ENCODE measurements at regions not wholly inside any gene's neighbourhood (a gene's known extent, or its start where the extent isn't known, plus 50 kb on each side); places are given as distances from the start of the nearest gene placed in this dataset.

- Mint-ChIP-seq H3K27ac (no peak overlapping the region), H3K4me3 (no peak overlapping the region), H3K36me3 (peaks cover 6% of the 10 kb centered on the region), H3K4me1 (no peaks in the 10 kb centered on the region), H3K27me3 (ENCODE audit: low read depth) (no peaks in the 10 kb centered on the region; the same call in 1 of the 2 replicates), H3K9me3 (peaks cover 6% of the 10 kb centered on the region)
- DNase-seq (ENCODE audit: low spot score), result no peak
- CTCF ChIA-PET, result interaction anchor here (2.5 kb wide), 1 partner anchor 105 kb away, joined by 8 read pairs; no protein-coding TSS in a partner anchor
- TF ChIP-seq RORB (CRISPR knock-in tag; IDR thresholded peaks at IDR 0.05), result no peak
- TF ChIP-seq TP53 (CRISPR knock-in tag; IDR thresholded peaks at IDR 0.05), result no peak
- no peak for TF ChIP-seq ZNF532 (CRISPR knock-in tag; IDR thresholded peaks at IDR 0.05; ENCODE audit: borderline replicate concordance)
- no peak for TF ChIP-seq NR2C2 (CRISPR knock-in tag; IDR thresholded peaks at IDR 0.05)
- no peak for TF ChIP-seq ERG (CRISPR knock-in tag; IDR thresholded peaks at IDR 0.05)
- no peak for TF ChIP-seq ZNF219 (CRISPR knock-in tag; IDR thresholded peaks at IDR 0.05; ENCODE audit: borderline replicate concordance)
- no peak for TF ChIP-seq PRRX2 (CRISPR knock-in tag; IDR thresholded peaks at IDR 0.05)
- TF ChIP-seq CDX4 (CRISPR knock-in tag; IDR thresholded peaks at IDR 0.05; ENCODE audit: borderline replicate concordance), result no peak
- no peak for TF ChIP-seq ZNF138 (CRISPR knock-in tag; conservative IDR thresholded peaks at IDR 0.05)
- TF ChIP-seq GABPB1 (CRISPR knock-in tag; IDR thresholded peaks at IDR 0.05), result no peak
- TF ChIP-seq GTF2I (CRISPR knock-in tag; conservative IDR thresholded peaks at IDR 0.05), result no peak
- POLR2A ChIA-PET, result no interaction called here
- ATAC-seq, result no peak
These were observed 232.2 kb upstream of the NPSR1 start for GRCh38 chr7:34425631-34426384.

GRCh38 chr7:34430456-34430855 lies 227.6 kb upstream of the NPSR1 start:
- peaks cover 34% of the 10 kb centered on the region for H3K9me3 Mint-ChIP-seq
- no peak overlapping the region for H3K4me3 Mint-ChIP-seq
- peaks cover 17% of the 10 kb centered on the region for H3K36me3 Mint-ChIP-seq
- 0 out of 2 replicates have a peak, but pooled peaks have one; percentile 17 for TF ChIP-seq CTCF (IDR thresholded peaks at IDR 0.05)
- no peak for TF ChIP-seq CREB1 (CRISPR knock-in tag; IDR thresholded peaks at IDR 0.05)
- no peak for TF ChIP-seq TCF7 (CRISPR knock-in tag; IDR thresholded peaks at IDR 0.05; ENCODE audit: low read depth)
- no peak for TF ChIP-seq SOX15 (CRISPR knock-in tag; IDR thresholded peaks at IDR 0.05)
- TF ChIP-seq MXD4 (CRISPR knock-in tag; IDR thresholded peaks at IDR 0.05; ENCODE audit: borderline replicate concordance), result no peak
- TF ChIP-seq JAZF1 (CRISPR knock-in tag; IDR thresholded peaks at IDR 0.05), result no peak
- ATAC-seq, result no peak
- H3K27me3 Mint-ChIP-seq (ENCODE audit: low read depth), result no peaks in the 10 kb centered on the region; the same call in none of the 2 replicates
- peak; percentile 27 for DNase-seq (ENCODE audit: low spot score)
- H3K27ac Mint-ChIP-seq, result no peak overlapping the region
- CTCF ChIA-PET, result interaction anchor here (1.0 kb wide), 1 partner anchor 110 kb away, joined by 3 read pairs; no protein-coding TSS in a partner anchor
- POLR2A ChIA-PET, result no interaction called here
- H3K4me1 Mint-ChIP-seq, result no peaks in the 10 kb centered on the region
